Keratinocyte (primary cell): ENCODE measurements at regions not wholly inside any gene's neighbourhood (a gene's known extent, or its start where the extent isn't known, plus 50 kb on each side); places are given as distances from the start of the nearest gene placed in this dataset.

Source experiments
- EZH2 ChIP-seq: IDR thresholded peaks from one replicate; pipeline ENCODE4 v1.6.1; 2012; ENCODE audit warnings: inconsistent platforms, mild to moderate bottlenecking, low read length, moderate library complexity
- TF ChIP-seq, protein P1 (sequence below), 3 experiments: IDR thresholded peaks in 1 of 3; conservative IDR thresholded peaks in 1 of 3; optimal IDR thresholded peaks in 1 of 3; 2 replicates in 2 of 3; 3 replicates in 1 of 3; pipeline versions ENCODE3 to v1.5.1; 2011; ENCODE audit warnings: low read length in 3 of 3, mild to moderate bottlenecking in 3 of 3, moderate library complexity in 2 of 3, control low read depth in 1 of 3, inconsistent platforms in 1 of 3; ENCODE audit not compliant: insufficient read depth in 2 of 3; ENCODE audit errors: extremely low read depth in 1 of 3

DNA sequence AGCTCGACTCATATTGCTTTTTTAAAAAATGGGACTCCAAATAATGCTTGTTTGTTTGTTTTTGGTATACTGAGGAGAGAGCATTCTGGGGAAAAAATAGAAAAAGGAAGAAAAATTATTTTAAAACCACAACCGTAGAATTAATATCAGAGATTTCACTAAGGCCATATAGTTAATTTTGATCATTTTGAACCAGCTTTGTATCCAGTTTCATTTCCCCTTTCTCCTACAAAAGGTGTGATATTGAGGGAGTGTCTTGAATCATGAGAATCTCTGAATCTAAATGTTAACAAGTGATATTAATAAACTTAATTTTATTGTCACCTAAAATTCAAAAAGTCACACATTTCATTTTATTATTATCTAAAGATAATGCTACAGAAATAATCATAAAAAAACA is 198.5 kb upstream of the GALNT5 start:
- TF ChIP-seq, protein P1, sequence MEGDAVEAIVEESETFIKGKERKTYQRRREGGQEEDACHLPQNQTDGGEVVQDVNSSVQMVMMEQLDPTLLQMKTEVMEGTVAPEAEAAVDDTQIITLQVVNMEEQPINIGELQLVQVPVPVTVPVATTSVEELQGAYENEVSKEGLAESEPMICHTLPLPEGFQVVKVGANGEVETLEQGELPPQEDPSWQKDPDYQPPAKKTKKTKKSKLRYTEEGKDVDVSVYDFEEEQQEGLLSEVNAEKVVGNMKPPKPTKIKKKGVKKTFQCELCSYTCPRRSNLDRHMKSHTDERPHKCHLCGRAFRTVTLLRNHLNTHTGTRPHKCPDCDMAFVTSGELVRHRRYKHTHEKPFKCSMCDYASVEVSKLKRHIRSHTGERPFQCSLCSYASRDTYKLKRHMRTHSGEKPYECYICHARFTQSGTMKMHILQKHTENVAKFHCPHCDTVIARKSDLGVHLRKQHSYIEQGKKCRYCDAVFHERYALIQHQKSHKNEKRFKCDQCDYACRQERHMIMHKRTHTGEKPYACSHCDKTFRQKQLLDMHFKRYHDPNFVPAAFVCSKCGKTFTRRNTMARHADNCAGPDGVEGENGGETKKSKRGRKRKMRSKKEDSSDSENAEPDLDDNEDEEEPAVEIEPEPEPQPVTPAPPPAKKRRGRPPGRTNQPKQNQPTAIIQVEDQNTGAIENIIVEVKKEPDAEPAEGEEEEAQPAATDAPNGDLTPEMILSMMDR (optimal IDR thresholded peaks at IDR 0.05 in 1 of 3, IDR thresholded peaks at IDR 0.05 in 1 of 3, conservative IDR thresholded peaks at IDR 0.05 in 1 of 3; ENCODE audit: extremely low read depth in 1 of 3, insufficient read depth in 2 of 3, low read length in 3 of 3): no peak
- TF ChIP-seq EZH2: no peak
